Gastrocnemius medialis (tissue), 4 donors: ENCODE measurements at regions not wholly inside any gene's neighbourhood (a gene's known extent, or its start where the extent isn't known, plus 50 kb on each side); places are given as distances from the start of the nearest gene placed in this dataset.

Experiments used
- ATAC-seq, 2 donors: fragments of 150-250 bp; one replicate each; pipeline ENCODE4 v1.9.1; 2016
- DNase-seq, 2 donors: peaks; one replicate each; pipeline ENCODE4 v3.0.0-alpha.2; 2019
- H3K27ac ChIP-seq, 4 donors: fragments of 200-600 bp; sonication (generic); 1 replicate in 1 of 4; 2 replicates in 3 of 4; pipeline ENCODE4 v1.5.1; 2016 to 2018; ENCODE audit warnings: mild to moderate bottlenecking in 2 of 4, moderate library complexity in 1 of 4
- H3K27me3 ChIP-seq, 3 donors: fragments of 200-600 bp; sonication (generic) in 2 of 3; 1 replicate in 1 of 3; 2 replicates in 2 of 3; pipeline versions ENCODE4 v1.5.1 to v1.6.0; 2016 to 2019; ENCODE audit warnings: mild to moderate bottlenecking in 1 of 3, moderate library complexity in 1 of 3
- H3K36me3 ChIP-seq, 2 donors: fragments of 200-600 bp; sonication (generic) in 1 of 2; one replicate each; pipeline ENCODE4 v1.5.1; 2017 to 2018
- H3K4me1 ChIP-seq, 2 donors: fragments of 200-600 bp; sonication (generic) in 1 of 2; one replicate each; pipeline ENCODE4 v1.5.1; 2016 to 2017; ENCODE audit warnings: mild to moderate bottlenecking in 2 of 2
- H3K4me3 ChIP-seq, 4 donors: fragments of 200-600 bp; sonication (generic) in 3 of 4; 1 replicate in 1 of 4; 2 replicates in 3 of 4; pipeline ENCODE4 v1.5.1; 2016 to 2019; ENCODE audit warnings: mild to moderate bottlenecking in 2 of 4
- H3K9me3 ChIP-seq, 3 donors: fragments of 200-600 bp; sonication (generic) in 2 of 3; 1 replicate in 1 of 3; 2 replicates in 2 of 3; pipeline ENCODE4 v1.5.1; 2016 to 2019
- CTCF ChIP-seq, 5 experiments: fragments of 450-650 bp in 3 of 5; fragments of 200-600 bp in 2 of 5; sonication (generic) in 2 of 5; IDR thresholded peaks in 4 of 5; conservative IDR thresholded peaks in 1 of 5; 1 replicate in 4 of 5; 2 replicates in 1 of 5; pipeline ENCODE4 v1.5.1; 2016 to 2019; ENCODE audit warnings: antibody characterized with exemption in 5 of 5, mild to moderate bottlenecking in 3 of 5, moderate library complexity in 3 of 5
- POLR2A ChIP-seq, 2 donors: fragments of 450-650 bp; IDR thresholded peaks; one replicate each; pipeline ENCODE4 v1.6.1; 2017; ENCODE audit warnings: antibody characterized with exemption in 2 of 2, mild to moderate bottlenecking in 2 of 2, moderate library complexity in 2 of 2
- in situ Hi-C, 4 donors: fragments of 200-750 bp; cut with MboI; loops; one replicate each; pipeline versions ENCODE4 v1.15.0 to v1.8.0; 2017; ENCODE audit warnings: low sequenced_read_pairs in 4 of 4
- intact Hi-C: fragments of 100-400 bp; cut with DNase I; formaldehyde crosslinking; loops from one replicate; pipeline ENCODE4 v1.15.1; 2023; ENCODE audit warnings: low total_unique reads

- Histone ChIP-seq H3K36me3 (no peaks in the 10 kb centered on the region), H3K27me3 (no peaks in the 10 kb centered on the region), H3K4me3 (no peak overlapping the region), H3K4me1 (no peaks in the 10 kb centered on the region), H3K27ac (no peak overlapping the region), H3K9me3 (no peaks in the 10 kb centered on the region)
- ATAC-seq, result no peak
- no peak for TF ChIP-seq CTCF (IDR thresholded peaks at IDR 0.05 in 4 of 5, conservative IDR thresholded peaks at IDR 0.05 in 1 of 5)
- TF ChIP-seq POLR2A (IDR thresholded peaks at IDR 0.05), result no peak
- intact Hi-C loops (no loop called here), in situ Hi-C loops (no loop called here)
- DNase-seq, result no peak
Observed at GRCh38 chr3:63030666-63031065, 155.4 kb upstream of the CADPS start.

GRCh38 chr3:63032881-63033280 is 157.7 kb upstream of the CADPS start:
- TF ChIP-seq POLR2A (IDR thresholded peaks at IDR 0.05) (no peak), CTCF (IDR thresholded peaks at IDR 0.05 in 4 of 5, conservative IDR thresholded peaks at IDR 0.05 in 1 of 5) (no peak)
- H3K4me1 ChIP-seq, result no peaks in the 10 kb centered on the region
- DNase-seq, result no peak
- in situ Hi-C loops, result no loop called here
- ATAC-seq, result no peak
- H3K9me3 ChIP-seq, result no peaks in the 10 kb centered on the region
- no peak overlapping the region for H3K27ac ChIP-seq
- H3K36me3 ChIP-seq, result no peaks in the 10 kb centered on the region
- H3K27me3 ChIP-seq, result no peaks in the 10 kb centered on the region
- intact Hi-C loops, result no loop called here
- no peak overlapping the region for H3K4me3 ChIP-seq

GRCh38 chr3:63034101-63034500 is 158.9 kb upstream of the CADPS start:
- no peak overlapping the region for H3K27ac ChIP-seq
- no peak for ATAC-seq
- TF ChIP-seq POLR2A (IDR thresholded peaks at IDR 0.05), result no peak
- TF ChIP-seq CTCF (IDR thresholded peaks at IDR 0.05 in 4 of 5, conservative IDR thresholded peaks at IDR 0.05 in 1 of 5), result no peak
- in situ Hi-C loops (no loop called here), intact Hi-C loops (no loop called here)
- no peak overlapping the region for H3K4me3 ChIP-seq
- no peak for DNase-seq
- no peaks in the 10 kb centered on the region for H3K36me3 ChIP-seq
- H3K9me3 ChIP-seq, result no peaks in the 10 kb centered on the region
- H3K27me3 ChIP-seq, result no peaks in the 10 kb centered on the region
- H3K4me1 ChIP-seq, result no peaks in the 10 kb centered on the region

GRCh38 chr3:63037116-63037515 is 161.9 kb upstream of the CADPS start:
- ATAC-seq, result no peak
- no peaks in the 10 kb centered on the region for H3K36me3 ChIP-seq
- no peaks in the 10 kb centered on the region for H3K27me3 ChIP-seq
- H3K4me1 ChIP-seq, result no peaks in the 10 kb centered on the region
- no peak for DNase-seq
- intact Hi-C loops, result no loop called here
- H3K27ac ChIP-seq, result no peak overlapping the region
- in situ Hi-C loops, result no loop called here
- no peak for TF ChIP-seq CTCF (IDR thresholded peaks at IDR 0.05 in 4 of 5, conservative IDR thresholded peaks at IDR 0.05 in 1 of 5)
- no peak overlapping the region for H3K4me3 ChIP-seq
- H3K9me3 ChIP-seq, result no peaks in the 10 kb centered on the region

- no peak overlapping the region for H3K27ac ChIP-seq
- no peaks in the 10 kb centered on the region for H3K9me3 ChIP-seq
- intact Hi-C loops, result no loop called here
- in situ Hi-C loops, result no loop called here
- H3K27me3 ChIP-seq, result no peaks in the 10 kb centered on the region
- H3K4me1 ChIP-seq, result no peaks in the 10 kb centered on the region
- H3K4me3 ChIP-seq, result no peak overlapping the region
- DNase-seq (no peak), ATAC-seq (no peak)
- TF ChIP-seq CTCF (IDR thresholded peaks at IDR 0.05 in 4 of 5, conservative IDR thresholded peaks at IDR 0.05 in 1 of 5) (no peak), POLR2A (IDR thresholded peaks at IDR 0.05) (no peak)
- H3K36me3 ChIP-seq, result no peaks in the 10 kb centered on the region
Observed at GRCh38 chr3:63042833-63043232, 167.6 kb upstream of the CADPS start.
